ENCODE measurements at regions not wholly inside any gene's neighbourhood (a gene's known extent, or its start where the extent isn't known, plus 50 kb on each side); places are given as distances from the start of the nearest gene placed in this dataset.

DNA sequence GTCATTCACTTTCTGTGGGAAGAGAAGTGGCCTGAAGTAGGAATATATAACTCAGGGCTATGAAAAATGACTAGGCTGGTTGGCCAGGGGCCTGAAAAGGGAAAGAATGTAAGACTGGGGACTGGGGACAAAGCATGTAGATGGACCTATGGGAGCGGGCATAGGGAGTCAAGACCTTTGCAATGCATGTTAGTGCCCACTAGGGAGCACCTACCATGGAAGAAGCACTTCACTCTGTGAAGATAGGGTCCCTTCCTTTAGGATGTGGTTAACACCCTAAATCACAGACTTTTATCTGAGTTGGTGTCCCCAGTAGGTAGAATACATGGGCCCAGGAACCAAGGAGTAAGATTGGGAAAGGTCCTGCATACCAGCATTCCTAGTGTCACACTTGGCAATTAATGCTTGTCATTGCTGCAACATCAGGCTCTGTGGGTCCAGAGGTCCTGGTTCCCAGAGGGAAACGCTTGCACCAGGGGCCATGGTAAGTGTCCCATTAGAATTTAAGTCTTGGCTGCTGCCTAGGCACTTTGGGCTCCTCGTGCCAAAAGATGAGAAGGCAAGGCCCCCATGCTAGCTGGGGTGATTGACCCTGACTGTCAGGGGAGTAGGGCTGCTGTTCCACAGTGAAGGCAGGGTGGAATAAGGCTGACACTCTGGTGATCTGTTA, 79.6 kb downstream of the CRYGS start:
- DNase-seq (no peak), FAIRE-seq (no peak), ATAC-seq (no peak)
- Histone ChIP-seq H3K27ac (no peak overlapping the region), H3K36me3 (no peaks in the 10 kb centered on the region), H3K4me3 (no peak overlapping the region), H3K9me3 (no peaks in the 10 kb centered on the region), H3K27me3 (no peaks in the 10 kb centered on the region), H3K4me1 (no peaks in the 10 kb centered on the region)
- intact Hi-C loops (cut with DNase I): no loop called here
- TF ChIP-seq, protein P1, sequence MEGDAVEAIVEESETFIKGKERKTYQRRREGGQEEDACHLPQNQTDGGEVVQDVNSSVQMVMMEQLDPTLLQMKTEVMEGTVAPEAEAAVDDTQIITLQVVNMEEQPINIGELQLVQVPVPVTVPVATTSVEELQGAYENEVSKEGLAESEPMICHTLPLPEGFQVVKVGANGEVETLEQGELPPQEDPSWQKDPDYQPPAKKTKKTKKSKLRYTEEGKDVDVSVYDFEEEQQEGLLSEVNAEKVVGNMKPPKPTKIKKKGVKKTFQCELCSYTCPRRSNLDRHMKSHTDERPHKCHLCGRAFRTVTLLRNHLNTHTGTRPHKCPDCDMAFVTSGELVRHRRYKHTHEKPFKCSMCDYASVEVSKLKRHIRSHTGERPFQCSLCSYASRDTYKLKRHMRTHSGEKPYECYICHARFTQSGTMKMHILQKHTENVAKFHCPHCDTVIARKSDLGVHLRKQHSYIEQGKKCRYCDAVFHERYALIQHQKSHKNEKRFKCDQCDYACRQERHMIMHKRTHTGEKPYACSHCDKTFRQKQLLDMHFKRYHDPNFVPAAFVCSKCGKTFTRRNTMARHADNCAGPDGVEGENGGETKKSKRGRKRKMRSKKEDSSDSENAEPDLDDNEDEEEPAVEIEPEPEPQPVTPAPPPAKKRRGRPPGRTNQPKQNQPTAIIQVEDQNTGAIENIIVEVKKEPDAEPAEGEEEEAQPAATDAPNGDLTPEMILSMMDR (IDR thresholded peaks at IDR 0.05): no peak
- WGBS, 2 donors: 87 to 95% methylated on average over 3 of the region's 3 CpGs

DNA sequence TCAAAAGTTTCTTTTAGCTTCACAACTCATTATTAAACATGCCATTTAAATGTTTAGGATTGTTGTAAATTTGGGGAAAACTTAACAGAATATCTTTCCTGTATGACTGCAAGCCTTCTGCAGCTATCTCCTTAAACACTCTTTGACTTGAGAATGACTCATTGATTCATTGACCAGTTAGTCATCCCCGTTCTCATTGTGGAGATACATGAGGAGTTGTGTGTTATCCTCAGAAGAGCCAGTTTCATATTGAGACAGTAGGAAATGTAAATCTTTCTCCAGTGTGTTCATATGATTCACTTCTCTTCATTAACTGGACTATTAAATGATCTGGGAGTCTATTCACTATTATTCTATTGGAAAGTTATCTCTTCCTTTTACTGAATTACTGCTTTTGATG, 83.0 kb downstream of the CRYGS start:
- TF ChIP-seq, protein P1 (IDR thresholded peaks at IDR 0.05): no peak
- no peak for FAIRE-seq
- Histone ChIP-seq H3K27ac (no peak overlapping the region), H3K4me1 (no peaks in the 10 kb centered on the region), H3K4me3 (no peak overlapping the region), H3K27me3 (no peaks in the 10 kb centered on the region), H3K36me3 (no peaks in the 10 kb centered on the region), H3K9me3 (no peaks in the 10 kb centered on the region)
- ATAC-seq: no peak
- no peak for DNase-seq
- intact Hi-C loops (cut with DNase I): no loop called here
- WGBS, 2 donors: 79 to 84% methylated on average over 1 of the region's 1 CpG

DNA sequence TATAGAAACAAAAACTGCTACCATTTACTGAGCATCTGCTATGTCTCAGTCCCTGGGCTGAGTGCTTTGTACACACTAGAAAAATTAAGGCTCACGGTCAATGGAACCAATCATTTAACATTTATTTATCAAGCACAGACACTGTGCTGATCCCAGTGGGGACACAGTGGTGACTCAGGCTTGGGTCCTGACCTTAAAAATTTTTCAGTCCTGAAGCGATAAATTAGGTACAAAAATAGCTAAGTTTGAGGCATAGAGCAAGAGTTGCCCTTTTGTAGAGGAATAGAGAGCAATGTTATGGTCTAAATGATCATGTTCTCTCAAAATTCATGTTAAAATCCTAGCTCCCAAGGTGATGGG, 85.1 kb downstream of the CRYGS start:
- WGBS, 2 donors: 86 to 97% methylated on average over 2 of the region's 2 CpGs
- no peaks in the 10 kb centered on the region for H3K27me3 ChIP-seq
- intact Hi-C loops (cut with DNase I): no loop called here
- no peak overlapping the region for H3K4me3 ChIP-seq
- H3K9me3 ChIP-seq: no peaks in the 10 kb centered on the region
- FAIRE-seq: no peak
- DNase-seq: no peak
- no peaks in the 10 kb centered on the region for H3K36me3 ChIP-seq
- no peak for ATAC-seq
- no peak overlapping the region for H3K27ac ChIP-seq
- TF ChIP-seq, protein P1 (IDR thresholded peaks at IDR 0.05): no peak
- no peaks in the 10 kb centered on the region for H3K4me1 ChIP-seq

DNA sequence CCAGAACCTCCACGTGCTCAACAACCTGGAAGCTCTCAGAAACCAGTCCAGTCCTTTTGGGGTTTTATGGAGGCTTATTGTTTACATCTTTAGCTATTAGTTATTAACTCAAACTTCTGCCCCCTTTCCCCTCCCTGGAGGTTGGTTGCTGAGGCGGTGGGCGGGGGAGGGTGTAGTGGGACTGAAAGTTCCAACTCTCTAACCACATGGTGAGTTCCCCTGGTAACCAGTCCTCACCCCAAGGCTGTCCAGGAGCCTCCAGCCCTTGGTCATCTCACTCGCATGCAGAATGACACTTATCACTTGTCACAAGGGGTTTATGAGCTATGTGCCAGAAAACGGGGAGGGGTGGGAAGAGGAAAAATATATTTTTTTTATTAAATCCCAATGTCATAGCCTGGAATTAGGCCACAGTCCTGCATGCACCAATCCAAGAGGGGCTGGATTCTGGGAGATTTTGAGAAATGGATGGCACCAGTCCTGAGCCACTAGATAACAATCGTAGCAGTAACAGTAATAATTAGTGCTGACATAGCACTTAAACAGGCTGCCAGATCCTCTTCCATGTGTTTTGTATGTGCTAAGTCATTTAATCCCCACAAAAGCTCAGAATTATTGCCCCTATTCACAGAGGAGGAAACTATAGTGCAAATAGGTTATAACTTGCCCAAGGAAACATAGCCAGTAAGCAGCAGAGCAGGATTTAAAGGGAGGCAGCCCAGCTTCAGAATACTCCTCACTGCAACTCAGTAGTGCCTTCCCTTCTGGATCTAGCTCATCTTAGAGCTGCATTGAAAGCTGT, 85.7 kb downstream of the CRYGS start:
- Histone ChIP-seq H3K4me3 (no peak overlapping the region), H3K36me3 (no peaks in the 10 kb centered on the region), H3K27ac (no peak overlapping the region), H3K4me1 (no peaks in the 10 kb centered on the region), H3K9me3 (no peaks in the 10 kb centered on the region), H3K27me3 (no peaks in the 10 kb centered on the region)
- ATAC-seq (no peak), FAIRE-seq (no peak), DNase-seq (no peak)
- intact Hi-C loops (cut with DNase I): no loop called here
- TF ChIP-seq, protein P1 (IDR thresholded peaks at IDR 0.05): no peak
- 81% methylated on average over 6 of the region's 6 CpGs for WGBS, 2 donors

DNA sequence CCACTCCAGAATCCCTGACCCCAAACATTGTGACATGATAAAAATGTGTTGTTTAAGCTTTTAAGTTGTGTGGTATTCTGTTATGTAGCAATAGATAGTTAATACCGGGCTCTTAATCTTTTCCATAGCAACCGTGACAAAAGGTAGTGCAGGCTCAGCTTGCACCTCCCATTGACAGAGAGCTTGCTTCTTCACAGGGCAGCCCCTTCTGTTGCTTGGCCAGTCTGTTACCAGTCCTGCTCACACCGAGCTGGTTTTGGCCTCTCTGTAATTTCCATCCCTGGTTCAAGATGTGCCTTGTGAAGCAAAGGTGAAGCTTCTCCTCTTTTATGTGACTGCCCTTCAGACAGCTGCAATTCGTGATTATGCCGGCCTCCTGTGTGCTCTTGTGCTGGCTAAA, 86.9 kb downstream of the CRYGS start:
- FAIRE-seq: no peak

More for the DNA sequence above, 86.9 kb downstream of the CRYGS start:
- H3K9me3 ChIP-seq: no peaks in the 10 kb centered on the region
- no peak overlapping the region for H3K4me3 ChIP-seq
- intact Hi-C loops (cut with DNase I): no loop called here
- no peaks in the 10 kb centered on the region for H3K27me3 ChIP-seq
- no peaks in the 10 kb centered on the region for H3K4me1 ChIP-seq
- DNase-seq (no peak), ATAC-seq (no peak)
- no peak overlapping the region for H3K27ac ChIP-seq
- H3K36me3 ChIP-seq: no peaks in the 10 kb centered on the region
- TF ChIP-seq, protein P1 (IDR thresholded peaks at IDR 0.05): no peak
- WGBS, 2 donors: 84 to 93% methylated on average over 5 of the region's 5 CpGs
